ENCODE measurements at regions not wholly inside any gene's neighbourhood (a gene's known extent, or its start where the extent isn't known, plus 50 kb on each side); places are given as distances from the start of the nearest gene placed in this dataset.

DNA sequence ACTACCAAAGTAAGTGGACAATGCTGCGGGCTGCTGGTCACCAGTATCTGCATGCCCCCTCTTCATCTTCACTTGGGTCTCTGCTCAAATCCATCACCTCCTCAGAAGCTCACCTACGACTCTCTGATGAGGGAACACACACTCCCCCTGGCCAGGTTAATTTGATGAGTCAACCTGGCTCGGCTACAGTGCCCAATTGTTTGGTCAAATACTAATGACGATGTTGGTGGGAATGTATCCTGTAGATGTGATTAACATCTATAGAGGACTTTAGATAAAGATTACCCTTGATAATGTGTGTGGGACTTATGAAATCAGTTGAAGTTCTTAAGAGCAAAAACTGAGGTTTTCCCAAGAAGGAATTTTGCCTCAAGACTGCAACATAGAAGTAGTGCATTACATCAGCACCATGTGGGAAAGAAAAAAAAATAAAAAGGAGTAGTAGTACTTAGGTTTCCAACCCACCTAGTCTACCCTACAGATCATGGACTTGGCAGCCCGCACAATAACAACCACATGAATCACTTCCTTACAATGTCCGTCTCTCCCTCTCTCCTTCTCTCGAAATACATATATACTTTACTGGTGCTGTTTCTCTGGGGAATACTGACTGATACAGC lies 467.3 kb downstream of the DNAH5 start:
- no peak overlapping the region for H3K9ac ChIP-seq (ENCODE audit: insufficient read depth in 1 of 2, low read length in 2 of 2)
- no peak overlapping the region for H3K27ac ChIP-seq (ENCODE audit: low read depth in 1 of 2, low read length in 1 of 2)
- H3K4me3 ChIP-seq: no peak overlapping the region
- WGBS, 2 donors: 67 to 73% methylated on average over 7 of the region's 7 CpGs
- no peak for ATAC-seq (ENCODE audit: insufficient read depth, low FRiP score)
- no peaks in the 10 kb centered on the region for H3K4me1 ChIP-seq (ENCODE audit: control insufficient read depth in 5 of 5, insufficient read depth in 5 of 5, low read length in 5 of 5)
- H3K27me3 ChIP-seq (ENCODE audit: control insufficient read depth in 3 of 3, insufficient read depth in 3 of 3, low read length in 2 of 3): no peaks in the 10 kb centered on the region
- TF ChIP-seq, protein P1, sequence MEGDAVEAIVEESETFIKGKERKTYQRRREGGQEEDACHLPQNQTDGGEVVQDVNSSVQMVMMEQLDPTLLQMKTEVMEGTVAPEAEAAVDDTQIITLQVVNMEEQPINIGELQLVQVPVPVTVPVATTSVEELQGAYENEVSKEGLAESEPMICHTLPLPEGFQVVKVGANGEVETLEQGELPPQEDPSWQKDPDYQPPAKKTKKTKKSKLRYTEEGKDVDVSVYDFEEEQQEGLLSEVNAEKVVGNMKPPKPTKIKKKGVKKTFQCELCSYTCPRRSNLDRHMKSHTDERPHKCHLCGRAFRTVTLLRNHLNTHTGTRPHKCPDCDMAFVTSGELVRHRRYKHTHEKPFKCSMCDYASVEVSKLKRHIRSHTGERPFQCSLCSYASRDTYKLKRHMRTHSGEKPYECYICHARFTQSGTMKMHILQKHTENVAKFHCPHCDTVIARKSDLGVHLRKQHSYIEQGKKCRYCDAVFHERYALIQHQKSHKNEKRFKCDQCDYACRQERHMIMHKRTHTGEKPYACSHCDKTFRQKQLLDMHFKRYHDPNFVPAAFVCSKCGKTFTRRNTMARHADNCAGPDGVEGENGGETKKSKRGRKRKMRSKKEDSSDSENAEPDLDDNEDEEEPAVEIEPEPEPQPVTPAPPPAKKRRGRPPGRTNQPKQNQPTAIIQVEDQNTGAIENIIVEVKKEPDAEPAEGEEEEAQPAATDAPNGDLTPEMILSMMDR (IDR thresholded peaks at IDR 0.05; ENCODE audit: control extremely low read depth, extremely low read depth): no peak
- no peaks in the 10 kb centered on the region for H3K9me3 ChIP-seq (ENCODE audit: control insufficient read depth in 4 of 4, insufficient read depth in 3 of 4, low read length in 3 of 4)
- no peaks in the 10 kb centered on the region for H3K36me3 ChIP-seq (ENCODE audit: control insufficient read depth in 4 of 4, insufficient read depth in 4 of 4, low read length in 4 of 4)
- DNase-seq: no peak

DNA sequence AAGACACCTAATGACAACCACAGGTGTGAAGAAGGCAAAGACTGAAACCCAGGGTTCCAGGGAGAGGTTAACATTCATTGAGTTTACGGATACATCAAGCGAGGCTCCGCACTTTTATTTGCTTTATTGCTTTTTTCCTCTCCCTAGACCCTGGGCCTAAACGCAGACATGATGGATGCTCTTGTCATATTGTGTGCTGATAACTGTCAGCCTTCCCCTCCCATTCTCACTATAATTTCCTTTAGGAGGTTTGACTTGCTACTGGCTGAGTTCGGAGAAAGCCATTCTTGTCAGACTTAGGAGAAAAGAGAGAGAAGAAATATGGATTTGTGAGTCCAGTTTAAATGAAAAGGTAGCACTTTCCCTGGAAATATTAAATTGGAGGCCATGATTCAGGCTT lies 471.6 kb downstream of the DNAH5 start:
- no peak for ATAC-seq (ENCODE audit: insufficient read depth, low FRiP score)
- TF ChIP-seq, protein P1 (IDR thresholded peaks at IDR 0.05; ENCODE audit: control extremely low read depth, extremely low read depth): no peak
- no peak overlapping the region for H3K4me3 ChIP-seq
- no peaks in the 10 kb centered on the region for H3K4me1 ChIP-seq (ENCODE audit: control insufficient read depth in 5 of 5, insufficient read depth in 5 of 5, low read length in 5 of 5)
- H3K27me3 ChIP-seq (ENCODE audit: control insufficient read depth in 3 of 3, insufficient read depth in 3 of 3, low read length in 2 of 3): no peaks in the 10 kb centered on the region
- no peaks in the 10 kb centered on the region for H3K36me3 ChIP-seq (ENCODE audit: control insufficient read depth in 4 of 4, insufficient read depth in 4 of 4, low read length in 4 of 4)
- H3K9ac ChIP-seq (ENCODE audit: insufficient read depth in 1 of 2, low read length in 2 of 2): no peak overlapping the region
- no peak for DNase-seq
- H3K27ac ChIP-seq (ENCODE audit: low read depth in 1 of 2, low read length in 1 of 2): no peak overlapping the region
- no peaks in the 10 kb centered on the region for H3K9me3 ChIP-seq (ENCODE audit: control insufficient read depth in 4 of 4, insufficient read depth in 3 of 4, low read length in 3 of 4)
- 59 to 61% methylated on average over 5 of the region's 5 CpGs for WGBS, 2 donors

DNA sequence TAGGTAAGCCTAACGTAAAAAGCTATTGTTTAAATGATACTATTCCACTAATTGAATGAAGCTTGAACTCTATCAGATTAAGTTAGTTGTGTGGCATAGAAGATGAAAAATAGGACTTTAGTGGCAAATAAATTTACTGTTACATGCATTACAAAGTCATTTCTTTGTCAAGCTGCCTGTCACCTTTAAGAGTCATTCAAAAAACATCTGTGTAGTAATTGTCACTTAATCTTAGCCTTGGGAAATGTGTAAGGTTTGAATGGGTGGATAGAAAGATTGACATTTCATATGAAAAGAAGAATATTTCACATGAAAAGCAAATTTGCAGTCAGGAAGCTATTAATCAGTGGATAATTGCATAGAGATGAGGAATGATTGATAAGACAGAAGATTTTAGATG lies 473.5 kb downstream of the DNAH5 start:
- H3K36me3 ChIP-seq (ENCODE audit: control insufficient read depth in 4 of 4, insufficient read depth in 4 of 4, low read length in 4 of 4): no peaks in the 10 kb centered on the region
- no peaks in the 10 kb centered on the region for H3K27me3 ChIP-seq (ENCODE audit: control insufficient read depth in 3 of 3, insufficient read depth in 3 of 3, low read length in 2 of 3)
- DNase-seq (no peak), ATAC-seq (ENCODE audit: insufficient read depth, low FRiP score) (no peak)
- no peaks in the 10 kb centered on the region for H3K9me3 ChIP-seq (ENCODE audit: control insufficient read depth in 4 of 4, insufficient read depth in 3 of 4, low read length in 3 of 4)
- no peaks in the 10 kb centered on the region for H3K4me1 ChIP-seq (ENCODE audit: control insufficient read depth in 5 of 5, insufficient read depth in 5 of 5, low read length in 5 of 5)
- 75 to 82% methylated on average over 1 of the region's 1 CpG for WGBS, 2 donors
- no peak overlapping the region for H3K4me3 ChIP-seq
- H3K9ac ChIP-seq (ENCODE audit: insufficient read depth in 1 of 2, low read length in 2 of 2): no peak overlapping the region
- H3K27ac ChIP-seq (ENCODE audit: low read depth in 1 of 2, low read length in 1 of 2): no peak overlapping the region
- TF ChIP-seq, protein P1 (IDR thresholded peaks at IDR 0.05; ENCODE audit: control extremely low read depth, extremely low read depth): no peak

DNA sequence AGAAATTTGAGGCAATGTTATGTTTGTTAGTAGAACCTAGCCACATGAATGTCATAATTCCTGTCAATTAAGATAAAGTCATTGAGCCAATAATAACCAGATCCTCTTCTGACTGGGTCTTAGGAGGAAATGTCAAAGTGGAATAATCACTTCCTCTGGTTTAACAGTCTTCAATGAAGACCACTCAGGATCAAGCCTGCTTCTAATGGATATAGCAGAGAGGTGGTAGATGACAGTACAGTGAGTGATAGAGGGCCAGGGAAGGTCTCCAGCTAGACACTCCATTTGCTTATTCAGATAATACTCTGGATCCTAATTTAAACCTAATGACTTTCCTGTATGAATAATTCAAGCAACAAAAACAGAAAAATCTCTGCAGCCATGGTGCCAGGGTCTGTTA lies 474.2 kb downstream of the DNAH5 start:
- ATAC-seq (ENCODE audit: insufficient read depth, low FRiP score) (no peak), DNase-seq (no peak)
- Histone ChIP-seq H3K27ac (ENCODE audit: low read depth in 1 of 2, low read length in 1 of 2) (no peak overlapping the region), H3K4me1 (ENCODE audit: control insufficient read depth in 5 of 5, insufficient read depth in 5 of 5, low read length in 5 of 5) (no peaks in the 10 kb centered on the region), H3K9me3 (ENCODE audit: control insufficient read depth in 4 of 4, insufficient read depth in 3 of 4, low read length in 3 of 4) (no peaks in the 10 kb centered on the region), H3K9ac (ENCODE audit: insufficient read depth in 1 of 2, low read length in 2 of 2) (no peak overlapping the region), H3K27me3 (ENCODE audit: control insufficient read depth in 3 of 3, insufficient read depth in 3 of 3, low read length in 2 of 3) (no peaks in the 10 kb centered on the region), H3K36me3 (ENCODE audit: control insufficient read depth in 4 of 4, insufficient read depth in 4 of 4, low read length in 4 of 4) (no peaks in the 10 kb centered on the region), H3K4me3 (no peak overlapping the region)
- TF ChIP-seq, protein P1 (IDR thresholded peaks at IDR 0.05; ENCODE audit: control extremely low read depth, extremely low read depth): no peak

Measured in lung (tissue), 11 donors.